ENCODE measurements at regions not wholly inside any gene's neighbourhood (a gene's known extent, or its start where the extent isn't known, plus 50 kb on each side); places are given as distances from the start of the nearest gene placed in this dataset.

DNA sequence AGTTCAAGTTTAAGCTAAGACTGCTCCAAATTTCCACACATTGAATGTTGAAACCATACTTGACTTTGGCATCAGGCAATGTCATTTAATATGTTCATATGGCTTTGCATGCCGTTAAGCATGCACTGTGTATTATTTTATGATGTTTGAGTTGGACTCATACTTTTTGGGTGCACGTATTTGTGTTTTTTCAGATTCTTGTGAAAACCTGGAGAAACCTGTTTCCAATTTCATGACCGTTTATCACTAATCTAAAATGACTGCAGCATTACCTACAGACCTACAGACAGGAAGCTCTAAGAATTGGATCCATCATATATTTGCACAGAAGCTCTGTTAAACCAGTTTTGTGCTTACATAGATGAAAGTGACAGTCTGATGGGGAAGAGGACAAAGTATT, 1093.0 kb upstream of the INTU start:
- TF ChIP-seq, protein P1, sequence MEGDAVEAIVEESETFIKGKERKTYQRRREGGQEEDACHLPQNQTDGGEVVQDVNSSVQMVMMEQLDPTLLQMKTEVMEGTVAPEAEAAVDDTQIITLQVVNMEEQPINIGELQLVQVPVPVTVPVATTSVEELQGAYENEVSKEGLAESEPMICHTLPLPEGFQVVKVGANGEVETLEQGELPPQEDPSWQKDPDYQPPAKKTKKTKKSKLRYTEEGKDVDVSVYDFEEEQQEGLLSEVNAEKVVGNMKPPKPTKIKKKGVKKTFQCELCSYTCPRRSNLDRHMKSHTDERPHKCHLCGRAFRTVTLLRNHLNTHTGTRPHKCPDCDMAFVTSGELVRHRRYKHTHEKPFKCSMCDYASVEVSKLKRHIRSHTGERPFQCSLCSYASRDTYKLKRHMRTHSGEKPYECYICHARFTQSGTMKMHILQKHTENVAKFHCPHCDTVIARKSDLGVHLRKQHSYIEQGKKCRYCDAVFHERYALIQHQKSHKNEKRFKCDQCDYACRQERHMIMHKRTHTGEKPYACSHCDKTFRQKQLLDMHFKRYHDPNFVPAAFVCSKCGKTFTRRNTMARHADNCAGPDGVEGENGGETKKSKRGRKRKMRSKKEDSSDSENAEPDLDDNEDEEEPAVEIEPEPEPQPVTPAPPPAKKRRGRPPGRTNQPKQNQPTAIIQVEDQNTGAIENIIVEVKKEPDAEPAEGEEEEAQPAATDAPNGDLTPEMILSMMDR (IDR thresholded peaks at IDR 0.05), result no peak
- no peak for TF ChIP-seq ZFX (IDR thresholded peaks at IDR 0.05; ENCODE audit: borderline replicate concordance)

All from 22Rv1 (cell line).